ENCODE measurements at regions not wholly inside any gene's neighbourhood (a gene's known extent, or its start where the extent isn't known, plus 50 kb on each side); places are given as distances from the start of the nearest gene placed in this dataset.

DNA sequence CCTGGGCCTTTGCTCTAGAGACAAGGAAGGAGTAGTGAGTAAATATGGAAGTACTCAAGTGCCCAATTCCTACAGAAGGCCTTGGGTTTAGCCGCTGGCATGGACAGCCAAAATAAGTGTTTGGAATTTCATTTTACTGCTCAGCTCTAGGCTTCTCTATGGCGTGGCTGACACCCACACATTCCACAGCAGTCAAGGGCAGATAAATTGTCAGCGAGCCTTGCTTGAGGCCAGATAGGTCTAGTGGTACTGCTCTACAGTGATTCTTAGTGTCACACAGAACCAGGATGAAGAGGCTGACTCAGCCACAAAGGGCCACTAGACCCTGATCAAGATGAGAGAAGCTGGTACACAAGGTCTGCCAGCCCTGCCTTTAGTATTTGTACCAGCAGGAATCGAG, 111.0 kb upstream of the NFIB start:
- Histone ChIP-seq H3K79me2 (ENCODE audit: insufficient read depth, low read length) (no peaks in the 10 kb centered on the region), H3K4me1 (ENCODE audit: control insufficient read depth in 1 of 2, insufficient read depth in 2 of 2, low read length in 2 of 2) (no peaks in the 10 kb centered on the region), H4K20me1 (ENCODE audit: insufficient read depth) (no peaks in the 10 kb centered on the region), H3K4me3 (replicated peaks in 1 of 2; ENCODE audit: low read depth in 1 of 2, low read length in 2 of 2) (no peak overlapping the region), H3K9me2 (ENCODE audit: insufficient read depth) (no peaks in the 10 kb centered on the region), H3K27ac (ENCODE audit: low read depth, low read length) (no peak overlapping the region), H3K4me2 (ENCODE audit: low read length) (no peak overlapping the region), H3K27me3 (ENCODE audit: insufficient read depth, low read length) (no peaks in the 10 kb centered on the region), H3K9ac (ENCODE audit: low read length) (no peak overlapping the region), H3K9me3 (ENCODE audit: control insufficient read depth in 1 of 2, insufficient read depth in 1 of 2, low read depth in 1 of 2, low read length in 2 of 2) (no peaks in the 10 kb centered on the region), H3K36me3 (ENCODE audit: control insufficient read depth in 1 of 2, insufficient read depth in 2 of 2, low read length in 2 of 2) (no peaks in the 10 kb centered on the region), H2AFZ (ENCODE audit: low read depth, low read length, poor library complexity, severe bottlenecking) (no peak overlapping the region)
- RAD21 ChIA-PET (ENCODE audit: low non-redundant PET in 1 of 2, low total read pairs in 2 of 2, uncharacterized antibody in 2 of 2, unreplicated experiment in 2 of 2) = no interaction called here
- intact Hi-C loops (cut with micrococcal nuclease) = no loop called here
- CTCF ChIA-PET = no interaction called here
- POLR2A ChIA-PET = no interaction called here
- ATAC-seq = no peak
- no peak for TF ChIP-seq ELF1 (IDR thresholded peaks at IDR 0.05; ENCODE audit: borderline replicate concordance, low read depth)
- TF ChIP-seq SIN3A (IDR thresholded peaks at IDR 0.05; ENCODE audit: low read depth) = no peak
- TF ChIP-seq ZNF274 (IDR thresholded peaks at IDR 0.05; ENCODE audit: low read depth, low read length) = no peak
- no peak for TF ChIP-seq EGR1 (IDR thresholded peaks at IDR 0.05; ENCODE audit: low read depth)
- no peak for TF ChIP-seq CEBPB (IDR thresholded peaks at IDR 0.05; ENCODE audit: low read depth)
- TF ChIP-seq, protein P1, sequence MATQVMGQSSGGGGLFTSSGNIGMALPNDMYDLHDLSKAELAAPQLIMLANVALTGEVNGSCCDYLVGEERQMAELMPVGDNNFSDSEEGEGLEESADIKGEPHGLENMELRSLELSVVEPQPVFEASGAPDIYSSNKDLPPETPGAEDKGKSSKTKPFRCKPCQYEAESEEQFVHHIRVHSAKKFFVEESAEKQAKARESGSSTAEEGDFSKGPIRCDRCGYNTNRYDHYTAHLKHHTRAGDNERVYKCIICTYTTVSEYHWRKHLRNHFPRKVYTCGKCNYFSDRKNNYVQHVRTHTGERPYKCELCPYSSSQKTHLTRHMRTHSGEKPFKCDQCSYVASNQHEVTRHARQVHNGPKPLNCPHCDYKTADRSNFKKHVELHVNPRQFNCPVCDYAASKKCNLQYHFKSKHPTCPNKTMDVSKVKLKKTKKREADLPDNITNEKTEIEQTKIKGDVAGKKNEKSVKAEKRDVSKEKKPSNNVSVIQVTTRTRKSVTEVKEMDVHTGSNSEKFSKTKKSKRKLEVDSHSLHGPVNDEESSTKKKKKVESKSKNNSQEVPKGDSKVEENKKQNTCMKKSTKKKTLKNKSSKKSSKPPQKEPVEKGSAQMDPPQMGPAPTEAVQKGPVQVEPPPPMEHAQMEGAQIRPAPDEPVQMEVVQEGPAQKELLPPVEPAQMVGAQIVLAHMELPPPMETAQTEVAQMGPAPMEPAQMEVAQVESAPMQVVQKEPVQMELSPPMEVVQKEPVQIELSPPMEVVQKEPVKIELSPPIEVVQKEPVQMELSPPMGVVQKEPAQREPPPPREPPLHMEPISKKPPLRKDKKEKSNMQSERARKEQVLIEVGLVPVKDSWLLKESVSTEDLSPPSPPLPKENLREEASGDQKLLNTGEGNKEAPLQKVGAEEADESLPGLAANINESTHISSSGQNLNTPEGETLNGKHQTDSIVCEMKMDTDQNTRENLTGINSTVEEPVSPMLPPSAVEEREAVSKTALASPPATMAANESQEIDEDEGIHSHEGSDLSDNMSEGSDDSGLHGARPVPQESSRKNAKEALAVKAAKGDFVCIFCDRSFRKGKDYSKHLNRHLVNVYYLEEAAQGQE (IDR thresholded peaks at IDR 0.05; ENCODE audit: low read depth) = no peak
- no peak for TF ChIP-seq CBX3 (IDR thresholded peaks at IDR 0.05; ENCODE audit: low read depth)
- no peak for TF ChIP-seq POLR2A (IDR thresholded peaks at IDR 0.05; ENCODE audit: borderline replicate concordance, extremely low read depth, insufficient read depth, insufficient read length)
- TF ChIP-seq ZFX (IDR thresholded peaks at IDR 0.05) = no peak
- TF ChIP-seq TCF7L2 (IDR thresholded peaks at IDR 0.05; ENCODE audit: borderline replicate concordance, extremely low read depth, insufficient read depth, insufficient read length) = no peak
- TF ChIP-seq EZH2 (IDR thresholded peaks at IDR 0.05) = no peak
- TF ChIP-seq, protein P2, sequence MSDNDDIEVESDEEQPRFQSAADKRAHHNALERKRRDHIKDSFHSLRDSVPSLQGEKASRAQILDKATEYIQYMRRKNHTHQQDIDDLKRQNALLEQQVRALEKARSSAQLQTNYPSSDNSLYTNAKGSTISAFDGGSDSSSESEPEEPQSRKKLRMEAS (IDR thresholded peaks at IDR 0.05) = no peak
- TF ChIP-seq POLR2AphosphoS5 (IDR thresholded peaks at IDR 0.05; ENCODE audit: low read depth, low read length) = no peak
- no peak for TF ChIP-seq JUND (IDR thresholded peaks at IDR 0.05)
- no TSS peak for BruUV-seq (replicated peaks)
- DNase-seq (ENCODE audit: low read depth, low spot score) = no peak

All from HCT116 (cell line).